KMS-11 (cell line): ENCODE measurements at regions not wholly inside any gene's neighbourhood (a gene's known extent, or its start where the extent isn't known, plus 50 kb on each side); places are given as distances from the start of the nearest gene placed in this dataset.

Experiments used
- H2AFZ ChIP-seq: fragments of 200-600 bp; sonication (generic); 2 replicates; pipeline ENCODE4 v1.6.1; 2016; ENCODE audit warnings: antibody characterized with exemption, mixed run types, low read depth
- H3K27ac ChIP-seq: fragments of 200-600 bp; sonication (generic); 2 replicates; pipeline ENCODE4 v1.6.1; 2016; ENCODE audit warnings: mild to moderate bottlenecking, mixed run types
- H3K27me3 ChIP-seq: fragments of 200-600 bp; sonication (generic); 2 replicates; pipeline ENCODE4 v1.6.1; 2017; ENCODE audit warnings: mild to moderate bottlenecking, low read depth, mixed run types, moderate library complexity; ENCODE audit not compliant: insufficient read depth
- H3K36me3 ChIP-seq: fragments of 200-600 bp; sonication (generic); 2 replicates; pipeline ENCODE4 v1.6.1; 2017; ENCODE audit warnings: mild to moderate bottlenecking, mixed run types; ENCODE audit not compliant: insufficient read depth
- H3K4me1 ChIP-seq: fragments of 200-600 bp; sonication (generic); 2 replicates; pipeline ENCODE4 v1.6.1; 2016; ENCODE audit warnings: mild to moderate bottlenecking, low read depth, mixed run types; ENCODE audit not compliant: poor library complexity, severe bottlenecking
- H3K4me2 ChIP-seq: fragments of 200-600 bp; sonication (generic); 2 replicates; pipeline ENCODE4 v1.7.0; 2016; ENCODE audit warnings: mild to moderate bottlenecking, mixed run types
- H3K4me3 ChIP-seq: fragments of 200-600 bp; sonication (generic); IDR thresholded peaks from 2 replicates; pipeline ENCODE4 v1.6.1; 2017; ENCODE audit warnings: low read depth, low read length, mixed read lengths; ENCODE audit not compliant: insufficient read depth
- H3K79me2 ChIP-seq: fragments of 200-600 bp; sonication (generic); 2 replicates; pipeline ENCODE4 v1.6.1; 2016; ENCODE audit warnings: low read depth, mixed run types; ENCODE audit not compliant: insufficient read depth
- H3K9ac ChIP-seq: fragments of 200-600 bp; sonication (generic); 2 replicates; pipeline ENCODE4 v1.6.1; 2016; ENCODE audit warnings: mild to moderate bottlenecking, mixed run types
- H4K20me1 ChIP-seq: fragments of 200-600 bp; sonication (generic); 2 replicates; pipeline ENCODE4 v1.6.1; 2016; ENCODE audit warnings: mild to moderate bottlenecking, mixed run types; ENCODE audit not compliant: insufficient read depth
- CTCF ChIP-seq: fragments of 200-600 bp; sonication (generic); conservative IDR thresholded peaks from 2 replicates; pipeline ENCODE4 v1.6.1; 2017; ENCODE audit warnings: low read depth, mild to moderate bottlenecking, antibody characterized with exemption, low read length, moderate library complexity, mixed read lengths

- Histone ChIP-seq H2AFZ (no peak overlapping the region), H3K4me3 (no peak overlapping the region)
- no peak for TF ChIP-seq CTCF
Measured at GRCh38 chr18:54689319-54689718, 98.3 kb downstream of the DYNAP start.

GRCh38 chr18:54690198-54690597, 99.2 kb downstream of the DYNAP start:
- Histone ChIP-seq H3K9ac (no peak overlapping the region), H3K27ac (no peak overlapping the region), H3K36me3 (no peaks in the 10 kb centered on the region), H4K20me1 (no peaks in the 10 kb centered on the region), H3K4me1 (no peaks in the 10 kb centered on the region), H3K79me2 (no peaks in the 10 kb centered on the region), H3K4me2 (no peak overlapping the region), H3K4me3 (no peak overlapping the region), H3K27me3 (no peaks in the 10 kb centered on the region), H2AFZ (no peak overlapping the region)
- TF ChIP-seq CTCF: no peak

More at GRCh38 chr18:54689319-54689718, 98.3 kb downstream of the DYNAP start:
- H3K79me2 ChIP-seq: no peaks in the 10 kb centered on the region
- no peaks in the 10 kb centered on the region for H3K36me3 ChIP-seq
- no peaks in the 10 kb centered on the region for H3K27me3 ChIP-seq
- no peak overlapping the region for H3K9ac ChIP-seq
- no peaks in the 10 kb centered on the region for H3K4me1 ChIP-seq
- no peak overlapping the region for H3K4me2 ChIP-seq
- H4K20me1 ChIP-seq: no peaks in the 10 kb centered on the region
- H3K27ac ChIP-seq: no peak overlapping the region

GRCh38 chr18:54692463-54692862, 101.4 kb downstream of the DYNAP start:
- no peaks in the 10 kb centered on the region for H4K20me1 ChIP-seq
- no peak overlapping the region for H3K27ac ChIP-seq
- H3K36me3 ChIP-seq: no peaks in the 10 kb centered on the region
- H2AFZ ChIP-seq: no peak overlapping the region
- TF ChIP-seq CTCF: no peak
- H3K27me3 ChIP-seq: no peaks in the 10 kb centered on the region
- no peak overlapping the region for H3K4me3 ChIP-seq
- H3K9ac ChIP-seq: no peak overlapping the region
- no peaks in the 10 kb centered on the region for H3K79me2 ChIP-seq
- no peaks in the 10 kb centered on the region for H3K4me1 ChIP-seq
- H3K4me2 ChIP-seq: no peak overlapping the region

- H3K4me2 ChIP-seq: no peak overlapping the region
- no peak overlapping the region for H3K9ac ChIP-seq
- no peak overlapping the region for H3K27ac ChIP-seq
- no peaks in the 10 kb centered on the region for H4K20me1 ChIP-seq
- H3K27me3 ChIP-seq: no peaks in the 10 kb centered on the region
- H3K4me1 ChIP-seq: no peaks in the 10 kb centered on the region
- no peak overlapping the region for H2AFZ ChIP-seq
- H3K36me3 ChIP-seq: no peaks in the 10 kb centered on the region
- H3K4me3 ChIP-seq: no peak overlapping the region
- no peaks in the 10 kb centered on the region for H3K79me2 ChIP-seq
- TF ChIP-seq CTCF: no peak
Measured at GRCh38 chr18:54696616-54697293, 105.7 kb downstream of the DYNAP start.
